SK-N-MC (cell line): ENCODE measurements at regions not wholly inside any gene's neighbourhood (a gene's known extent, or its start where the extent isn't known, plus 50 kb on each side); places are given as distances from the start of the nearest gene placed in this dataset.
"Not testable (repeated sequence)": the region's sequence is repeated elsewhere in the genome, so short reads cannot be mapped to it uniquely, and the experiment has no call there.

ENCODE experiments used
- EZH2 ChIP-seq: fragments of 200-600 bp; sonication (generic); IDR thresholded peaks from one replicate; pipeline ENCODE4 v1.6.1; 2017; ENCODE audit warnings: antibody characterized with exemption
- POLR2AphosphoS5 ChIP-seq: IDR thresholded peaks from 2 replicates; pipeline ENCODE4 v1.6.1; 2012; ENCODE audit warnings: mild to moderate bottlenecking, low read depth, low read length, borderline replicate concordance

DNA sequence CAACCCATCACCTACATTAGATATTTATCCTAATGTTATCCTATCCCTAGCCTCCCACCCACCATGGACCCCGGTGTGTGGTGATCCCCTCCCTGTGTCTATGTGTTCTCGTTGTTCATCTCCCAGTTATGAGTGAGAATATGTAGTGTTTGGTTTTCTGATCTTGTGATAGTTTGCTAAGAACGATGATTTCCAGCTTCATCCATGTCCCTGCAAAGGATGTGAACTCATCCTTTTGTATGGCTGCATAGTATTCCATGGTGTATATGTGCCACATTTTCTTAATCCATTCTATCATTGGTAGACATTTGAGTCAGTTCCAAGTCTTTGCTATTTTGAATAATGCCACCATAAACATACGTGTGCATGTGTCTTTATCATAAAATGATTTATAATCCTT lies 185.3 kb downstream of the TTC6 start:
- not testable (repeated sequence) for TF ChIP-seq POLR2AphosphoS5, EZH2
